ENCODE measurements at regions not wholly inside any gene's neighbourhood (a gene's known extent, or its start where the extent isn't known, plus 50 kb on each side); places are given as distances from the start of the nearest gene placed in this dataset.

DNA sequence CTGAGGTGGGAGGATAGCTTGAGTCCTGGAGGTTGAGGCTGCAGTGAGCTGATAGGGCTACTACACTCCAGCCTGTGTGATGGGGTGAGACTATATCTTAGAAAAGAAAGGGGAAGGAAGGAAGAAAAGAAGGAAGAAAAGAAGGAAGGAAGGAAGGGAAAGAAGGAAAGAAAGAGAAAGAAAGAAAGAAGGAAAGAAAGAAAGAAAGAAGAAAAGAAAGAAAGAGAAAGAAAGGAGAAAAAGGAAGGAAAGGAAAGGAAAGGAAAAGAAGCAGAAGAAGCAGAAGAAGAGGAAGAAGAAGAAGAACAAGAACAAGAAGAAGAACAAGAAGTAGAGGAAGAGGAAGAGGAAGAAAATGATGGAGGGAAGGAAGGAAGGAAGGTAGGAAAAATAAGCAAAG is 1130.2 kb upstream of the MAP3K7 start:
- no peak overlapping the region for H3K27ac ChIP-seq (ENCODE audit: low read length)
- no peak overlapping the region for H2AFZ ChIP-seq (ENCODE audit: low read depth, low read length)
- H3K9me2 ChIP-seq (ENCODE audit: insufficient read depth, low read length), result no peaks in the 10 kb centered on the region
- no peaks in the 10 kb centered on the region for H3K36me3 ChIP-seq (ENCODE audit: insufficient read depth, low read length)
- H3F3A ChIP-seq (ENCODE audit: insufficient read depth, low read length, poor library complexity, severe bottlenecking), result no peaks in the 10 kb centered on the region
- no peaks in the 10 kb centered on the region for H4K20me1 ChIP-seq (ENCODE audit: insufficient read depth)
- H3K79me2 ChIP-seq (replicated peaks; ENCODE audit: insufficient read depth, low read length), result no peaks in the 10 kb centered on the region
- TF ChIP-seq, protein P1, sequence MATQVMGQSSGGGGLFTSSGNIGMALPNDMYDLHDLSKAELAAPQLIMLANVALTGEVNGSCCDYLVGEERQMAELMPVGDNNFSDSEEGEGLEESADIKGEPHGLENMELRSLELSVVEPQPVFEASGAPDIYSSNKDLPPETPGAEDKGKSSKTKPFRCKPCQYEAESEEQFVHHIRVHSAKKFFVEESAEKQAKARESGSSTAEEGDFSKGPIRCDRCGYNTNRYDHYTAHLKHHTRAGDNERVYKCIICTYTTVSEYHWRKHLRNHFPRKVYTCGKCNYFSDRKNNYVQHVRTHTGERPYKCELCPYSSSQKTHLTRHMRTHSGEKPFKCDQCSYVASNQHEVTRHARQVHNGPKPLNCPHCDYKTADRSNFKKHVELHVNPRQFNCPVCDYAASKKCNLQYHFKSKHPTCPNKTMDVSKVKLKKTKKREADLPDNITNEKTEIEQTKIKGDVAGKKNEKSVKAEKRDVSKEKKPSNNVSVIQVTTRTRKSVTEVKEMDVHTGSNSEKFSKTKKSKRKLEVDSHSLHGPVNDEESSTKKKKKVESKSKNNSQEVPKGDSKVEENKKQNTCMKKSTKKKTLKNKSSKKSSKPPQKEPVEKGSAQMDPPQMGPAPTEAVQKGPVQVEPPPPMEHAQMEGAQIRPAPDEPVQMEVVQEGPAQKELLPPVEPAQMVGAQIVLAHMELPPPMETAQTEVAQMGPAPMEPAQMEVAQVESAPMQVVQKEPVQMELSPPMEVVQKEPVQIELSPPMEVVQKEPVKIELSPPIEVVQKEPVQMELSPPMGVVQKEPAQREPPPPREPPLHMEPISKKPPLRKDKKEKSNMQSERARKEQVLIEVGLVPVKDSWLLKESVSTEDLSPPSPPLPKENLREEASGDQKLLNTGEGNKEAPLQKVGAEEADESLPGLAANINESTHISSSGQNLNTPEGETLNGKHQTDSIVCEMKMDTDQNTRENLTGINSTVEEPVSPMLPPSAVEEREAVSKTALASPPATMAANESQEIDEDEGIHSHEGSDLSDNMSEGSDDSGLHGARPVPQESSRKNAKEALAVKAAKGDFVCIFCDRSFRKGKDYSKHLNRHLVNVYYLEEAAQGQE (IDR thresholded peaks at IDR 0.05; ENCODE audit: borderline replicate concordance), result no peak
- TF ChIP-seq, protein P2, sequence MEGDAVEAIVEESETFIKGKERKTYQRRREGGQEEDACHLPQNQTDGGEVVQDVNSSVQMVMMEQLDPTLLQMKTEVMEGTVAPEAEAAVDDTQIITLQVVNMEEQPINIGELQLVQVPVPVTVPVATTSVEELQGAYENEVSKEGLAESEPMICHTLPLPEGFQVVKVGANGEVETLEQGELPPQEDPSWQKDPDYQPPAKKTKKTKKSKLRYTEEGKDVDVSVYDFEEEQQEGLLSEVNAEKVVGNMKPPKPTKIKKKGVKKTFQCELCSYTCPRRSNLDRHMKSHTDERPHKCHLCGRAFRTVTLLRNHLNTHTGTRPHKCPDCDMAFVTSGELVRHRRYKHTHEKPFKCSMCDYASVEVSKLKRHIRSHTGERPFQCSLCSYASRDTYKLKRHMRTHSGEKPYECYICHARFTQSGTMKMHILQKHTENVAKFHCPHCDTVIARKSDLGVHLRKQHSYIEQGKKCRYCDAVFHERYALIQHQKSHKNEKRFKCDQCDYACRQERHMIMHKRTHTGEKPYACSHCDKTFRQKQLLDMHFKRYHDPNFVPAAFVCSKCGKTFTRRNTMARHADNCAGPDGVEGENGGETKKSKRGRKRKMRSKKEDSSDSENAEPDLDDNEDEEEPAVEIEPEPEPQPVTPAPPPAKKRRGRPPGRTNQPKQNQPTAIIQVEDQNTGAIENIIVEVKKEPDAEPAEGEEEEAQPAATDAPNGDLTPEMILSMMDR (IDR thresholded peaks at IDR 0.05; ENCODE audit: poor library complexity, severe bottlenecking), result no peak
- TF ChIP-seq RAD21 (conservative IDR thresholded peaks at IDR 0.05) (no peak), MXI1 (conservative IDR thresholded peaks at IDR 0.05; ENCODE audit: poor library complexity, severe bottlenecking) (no peak), EZH2 (IDR thresholded peaks at IDR 0.05; ENCODE audit: borderline replicate concordance, insufficient read depth, low read length, poor library complexity, severe bottlenecking) (no peak), TAF1 (IDR thresholded peaks at IDR 0.05; ENCODE audit: low read depth) (no peak), POLR2AphosphoS5 (IDR thresholded peaks at IDR 0.05) (no peak), SMC3 (conservative IDR thresholded peaks at IDR 0.05; ENCODE audit: poor library complexity) (no peak), EP300 (conservative IDR thresholded peaks at IDR 0.05; ENCODE audit: poor library complexity, severe bottlenecking) (no peak)
- H3K4me3 ChIP-seq (ENCODE audit: low read length), result no peak overlapping the region
- no peak overlapping the region for H3K4me2 ChIP-seq (ENCODE audit: low read length)
- H3K9ac ChIP-seq (ENCODE audit: low read length), result no peak overlapping the region
- H3K27me3 ChIP-seq (ENCODE audit: insufficient read depth, low read depth, low read length), result no peaks in the 10 kb centered on the region
- no peaks in the 10 kb centered on the region for H3K9me3 ChIP-seq (ENCODE audit: low read length)

DNA sequence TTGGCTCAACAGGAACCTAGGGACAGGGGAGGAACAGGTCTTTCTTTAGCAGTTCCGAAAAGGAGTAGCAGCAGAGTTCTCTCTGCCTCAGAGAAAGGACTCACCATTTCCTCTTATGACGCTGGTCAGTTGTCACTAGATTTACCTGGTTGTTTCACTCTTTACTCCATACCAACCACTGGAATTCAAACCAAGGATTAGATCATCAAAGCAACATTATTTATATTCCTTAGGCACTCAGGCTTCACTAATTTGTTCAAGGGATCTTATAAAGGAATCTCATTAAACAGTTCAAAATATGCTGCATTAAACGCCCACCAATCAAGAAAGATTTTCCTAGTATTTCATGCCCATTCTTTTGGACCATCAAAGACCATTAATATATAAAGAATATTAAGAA is 1129.5 kb upstream of the MAP3K7 start:
- no peak overlapping the region for H3K4me3 ChIP-seq (ENCODE audit: low read length)
- TF ChIP-seq SMC3 (conservative IDR thresholded peaks at IDR 0.05; ENCODE audit: poor library complexity), result no peak
- TF ChIP-seq POLR2AphosphoS5 (IDR thresholded peaks at IDR 0.05), result no peak
- TF ChIP-seq TAF1 (IDR thresholded peaks at IDR 0.05; ENCODE audit: low read depth), result no peak
- no peak overlapping the region for H3K27ac ChIP-seq (ENCODE audit: low read length)
- no peaks in the 10 kb centered on the region for H3K79me2 ChIP-seq (replicated peaks; ENCODE audit: insufficient read depth, low read length)
- no peaks in the 10 kb centered on the region for H3K27me3 ChIP-seq (ENCODE audit: insufficient read depth, low read depth, low read length)
- no peak overlapping the region for H3K4me2 ChIP-seq (ENCODE audit: low read length)
- H2AFZ ChIP-seq (ENCODE audit: low read depth, low read length), result no peak overlapping the region
- H3K9me2 ChIP-seq (ENCODE audit: insufficient read depth, low read length), result no peaks in the 10 kb centered on the region
- H3K36me3 ChIP-seq (ENCODE audit: insufficient read depth, low read length), result no peaks in the 10 kb centered on the region
- no peaks in the 10 kb centered on the region for H3K9me3 ChIP-seq (ENCODE audit: low read length)
- no peak overlapping the region for H3K9ac ChIP-seq (ENCODE audit: low read length)
- no peaks in the 10 kb centered on the region for H4K20me1 ChIP-seq (ENCODE audit: insufficient read depth)
- H3F3A ChIP-seq (ENCODE audit: insufficient read depth, low read length, poor library complexity, severe bottlenecking), result no peaks in the 10 kb centered on the region
